Superior temporal gyrus (tissue), 1 donor: ENCODE measurements at regions not wholly inside any gene's neighbourhood (a gene's known extent, or its start where the extent isn't known, plus 50 kb on each side); places are given as distances from the start of the nearest gene placed in this dataset.

Experiments used
- DNase-seq: peaks from one replicate; pipeline ENCODE4 v3.0.0-alpha.2; 2016; ENCODE audit errors: extremely low spot score

GRCh38 chr6:166877906-166878305 lies 78.4 kb downstream of the RNASET2 start:
- DNase-seq: no peak

GRCh38 chr6:166877349-166877748 lies 79.0 kb downstream of the RNASET2 start:
- DNase-seq: no peak

GRCh38 chr6:166872531-166873009 lies 83.8 kb downstream of the RNASET2 start:
- DNase-seq: no peak

- no peak for DNase-seq
These were observed 85.6 kb downstream of the RNASET2 start for GRCh38 chr6:166870602-166871208.

GRCh38 chr6:166866839-166867637 lies 89.3 kb downstream of the RNASET2 start:
- DNase-seq: peak; percentile 53

GRCh38 chr6:166864333-166864732 lies 92.0 kb downstream of the RNASET2 start:
- no peak for DNase-seq

GRCh38 chr6:166862978-166863530 lies 93.3 kb downstream of the RNASET2 start:
- DNase-seq: no peak

- DNase-seq: no peak
These were observed 93.9 kb downstream of the RNASET2 start for GRCh38 chr6:166862287-166862977.

GRCh38 chr6:166861961-166862286 lies 94.4 kb downstream of the RNASET2 start:
- peak; percentile 43 for DNase-seq

GRCh38 chr6:166861304-166861703 lies 95.0 kb downstream of the RNASET2 start:
- no peak for DNase-seq

- DNase-seq: no peak
These were observed 96.0 kb downstream of the RNASET2 start for GRCh38 chr6:166860392-166860791.

- DNase-seq: no peak
These were observed 100.9 kb downstream of the RNASET2 start for GRCh38 chr6:166855416-166855815.

- no peak for DNase-seq
These were observed 102.7 kb downstream of the RNASET2 start for GRCh38 chr6:166853371-166854325.

- DNase-seq: no peak
These were observed 103.8 kb downstream of the RNASET2 start for GRCh38 chr6:166852451-166852975.

GRCh38 chr6:166851911-166852310 lies 104.4 kb downstream of the RNASET2 start:
- DNase-seq: peak; percentile 27

- DNase-seq: peak; percentile 25
These were observed 104.9 kb downstream of the RNASET2 start for GRCh38 chr6:166851426-166851825.

- DNase-seq: no peak
These were observed 105.7 kb downstream of the RNASET2 start for GRCh38 chr6:166850677-166851076.

- peak; percentile 18 for DNase-seq
These were observed 106.6 kb downstream of the RNASET2 start for GRCh38 chr6:166849749-166850183.

GRCh38 chr6:166848979-166849748 lies 107.2 kb downstream of the RNASET2 start:
- DNase-seq: no peak
